ENCODE measurements at regions not wholly inside any gene's neighbourhood (a gene's known extent, or its start where the extent isn't known, plus 50 kb on each side); places are given as distances from the start of the nearest gene placed in this dataset.

DNA sequence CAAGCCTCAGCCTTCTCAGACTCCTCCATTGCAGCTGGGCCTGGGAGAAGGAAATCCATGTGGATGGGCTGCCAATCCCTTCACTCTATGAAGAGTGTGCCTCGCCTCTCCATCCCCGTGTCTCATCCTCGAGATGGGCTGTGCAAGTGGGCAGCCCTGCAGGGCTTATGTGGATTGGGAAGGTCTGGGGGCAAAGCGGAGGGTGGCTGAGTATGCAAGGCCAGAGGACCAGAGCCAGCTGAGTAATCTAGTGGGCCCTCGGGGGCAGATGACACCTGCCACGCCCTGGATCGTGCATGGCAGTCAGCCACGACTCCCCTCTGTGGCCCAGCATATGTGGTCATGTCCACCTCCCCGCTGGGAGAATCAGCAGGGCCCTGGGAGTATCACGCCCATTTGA, 78.9 kb downstream of the IRX5 start:
- TF ChIP-seq, protein P1, sequence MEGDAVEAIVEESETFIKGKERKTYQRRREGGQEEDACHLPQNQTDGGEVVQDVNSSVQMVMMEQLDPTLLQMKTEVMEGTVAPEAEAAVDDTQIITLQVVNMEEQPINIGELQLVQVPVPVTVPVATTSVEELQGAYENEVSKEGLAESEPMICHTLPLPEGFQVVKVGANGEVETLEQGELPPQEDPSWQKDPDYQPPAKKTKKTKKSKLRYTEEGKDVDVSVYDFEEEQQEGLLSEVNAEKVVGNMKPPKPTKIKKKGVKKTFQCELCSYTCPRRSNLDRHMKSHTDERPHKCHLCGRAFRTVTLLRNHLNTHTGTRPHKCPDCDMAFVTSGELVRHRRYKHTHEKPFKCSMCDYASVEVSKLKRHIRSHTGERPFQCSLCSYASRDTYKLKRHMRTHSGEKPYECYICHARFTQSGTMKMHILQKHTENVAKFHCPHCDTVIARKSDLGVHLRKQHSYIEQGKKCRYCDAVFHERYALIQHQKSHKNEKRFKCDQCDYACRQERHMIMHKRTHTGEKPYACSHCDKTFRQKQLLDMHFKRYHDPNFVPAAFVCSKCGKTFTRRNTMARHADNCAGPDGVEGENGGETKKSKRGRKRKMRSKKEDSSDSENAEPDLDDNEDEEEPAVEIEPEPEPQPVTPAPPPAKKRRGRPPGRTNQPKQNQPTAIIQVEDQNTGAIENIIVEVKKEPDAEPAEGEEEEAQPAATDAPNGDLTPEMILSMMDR (IDR thresholded peaks at IDR 0.05): no peak
- no peak for TF ChIP-seq POLR2AphosphoS5 (IDR thresholded peaks at IDR 0.05)
